Neutrophil (primary cell): ENCODE measurements at regions not wholly inside any gene's neighbourhood (a gene's known extent, or its start where the extent isn't known, plus 50 kb on each side); places are given as distances from the start of the nearest gene placed in this dataset.

Source experiments
- H3K27ac ChIP-seq: fragments of 200-600 bp; sonication (generic); 2 replicates; pipeline ENCODE4 v1.5.1; 2016; ENCODE audit warnings: mild to moderate bottlenecking, moderate library complexity
- H3K27me3 ChIP-seq: fragments of 200-600 bp; sonication (generic); 2 replicates; pipeline ENCODE4 v1.6.0; 2016; ENCODE audit warnings: mild to moderate bottlenecking
- H3K36me3 ChIP-seq: fragments of 200-600 bp; sonication (generic); 2 replicates; pipeline ENCODE4 v1.5.1; 2017
- H3K4me1 ChIP-seq, 2 experiments: fragments of 200-600 bp in 1 of 2; sonication (generic) in 1 of 2; 1 replicate in 1 of 2; 2 replicates in 1 of 2; pipeline versions ENCODE4 v1.5.1 to v1.6.1; 2013 to 2016; ENCODE audit warnings: low read depth in 1 of 2, low read length in 1 of 2, mild to moderate bottlenecking in 1 of 2, moderate library complexity in 1 of 2; ENCODE audit not compliant: control insufficient read depth in 1 of 2, insufficient read depth in 1 of 2
- H3K4me3 ChIP-seq, 2 experiments: fragments of 200-600 bp in 1 of 2; sonication (generic) in 1 of 2; 1 replicate in 1 of 2; 2 replicates in 1 of 2; pipeline ENCODE4 v1.5.1; 2013 to 2016; ENCODE audit warnings: low read depth in 1 of 2, low read length in 1 of 2, mild to moderate bottlenecking in 1 of 2, moderate library complexity in 1 of 2
- H3K9me3 ChIP-seq: fragments of 200-600 bp; sonication (generic); 2 replicates; pipeline ENCODE4 v1.5.1; 2016
- CTCF ChIP-seq: fragments of 200-600 bp; sonication (generic); IDR thresholded peaks from 2 replicates; pipeline ENCODE4 v1.5.1; 2016; ENCODE audit warnings: antibody characterized with exemption

DNA sequence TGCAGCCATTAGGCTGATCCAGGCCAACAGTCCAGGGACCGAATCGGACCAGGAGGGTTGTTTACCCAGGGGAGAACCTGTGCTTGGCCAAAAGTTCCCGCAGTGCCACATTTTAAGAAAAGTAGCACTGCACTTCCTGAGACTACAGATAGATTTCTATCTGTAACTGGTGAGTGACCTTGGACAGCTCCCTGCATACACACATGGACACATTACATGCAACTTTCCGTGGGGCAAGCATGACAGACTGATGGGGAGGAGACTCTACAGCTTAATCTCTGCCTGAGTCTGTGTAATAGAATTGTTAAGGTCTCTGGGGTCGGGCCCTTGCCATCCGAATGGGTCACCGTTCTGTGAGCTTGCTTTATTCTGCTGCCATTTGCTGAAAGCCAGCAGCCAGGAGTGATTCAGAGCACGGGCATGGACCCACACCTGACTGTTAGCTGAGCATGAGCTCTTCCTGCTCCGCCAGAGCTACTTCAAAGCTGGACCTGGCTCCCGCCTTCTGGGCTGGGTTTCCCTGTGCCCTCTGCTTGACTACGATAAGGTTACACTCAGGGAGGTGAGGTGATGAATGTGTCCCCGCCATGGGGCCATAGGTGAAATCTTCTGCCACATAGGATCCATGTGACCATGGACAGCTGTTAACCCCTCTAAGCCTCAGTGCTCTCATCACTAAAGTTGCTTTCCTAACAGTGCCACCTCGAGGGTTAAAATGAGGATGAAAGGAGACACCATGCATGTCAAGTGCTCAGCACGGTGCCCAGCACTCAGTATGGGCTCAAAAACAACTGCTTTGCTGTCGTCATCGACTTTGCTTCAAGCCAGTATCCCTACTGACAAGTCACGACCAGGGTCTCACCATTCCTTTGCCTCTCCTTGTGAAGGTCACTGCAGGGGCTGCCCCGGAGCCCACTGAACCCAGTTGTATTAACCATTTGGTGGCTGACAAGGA is 200.0 kb downstream of the MELK start:
- no peak overlapping the region for H3K27ac ChIP-seq
- no peak overlapping the region for H3K4me3 ChIP-seq
- H3K9me3 ChIP-seq = no peaks in the 10 kb centered on the region
- no peak for TF ChIP-seq CTCF
- H3K36me3 ChIP-seq = no peaks in the 10 kb centered on the region
- peaks cover 55% of the 10 kb centered on the region for H3K27me3 ChIP-seq
- H3K4me1 ChIP-seq = no peaks in the 10 kb centered on the region

DNA sequence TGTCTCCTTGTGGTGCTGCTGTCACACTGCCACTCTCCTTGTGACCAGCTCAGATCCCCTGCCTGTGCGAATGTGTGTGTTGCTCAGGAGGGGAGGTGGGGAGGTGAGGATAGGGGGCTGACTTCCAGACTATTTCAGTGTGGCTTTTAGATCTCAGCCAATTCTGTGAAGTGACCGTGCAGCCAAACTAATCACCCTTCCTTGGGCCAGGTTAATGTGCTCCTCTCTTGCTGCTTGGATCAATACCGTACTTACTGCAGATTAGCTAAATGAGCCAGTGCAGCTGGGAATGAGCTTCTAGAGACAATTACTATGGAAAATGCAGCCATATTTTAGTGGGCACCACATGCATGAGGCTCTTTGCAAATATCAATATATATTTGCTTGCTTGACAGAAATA is 206.0 kb downstream of the MELK start:
- Histone ChIP-seq H3K4me1 (no peaks in the 10 kb centered on the region), H3K4me3 (no peak overlapping the region), H3K27me3 (peaks cover 51% of the 10 kb centered on the region), H3K36me3 (no peaks in the 10 kb centered on the region), H3K27ac (no peak overlapping the region), H3K9me3 (no peaks in the 10 kb centered on the region)
- no peak for TF ChIP-seq CTCF

- Histone ChIP-seq H3K27me3 (peaks cover 49% of the 10 kb centered on the region), H3K27ac (no peak overlapping the region), H3K36me3 (no peaks in the 10 kb centered on the region), H3K9me3 (no peaks in the 10 kb centered on the region), H3K4me1 (no peaks in the 10 kb centered on the region), H3K4me3 (no peak overlapping the region)
- no peak for TF ChIP-seq CTCF
Observed at GRCh38 chr9:36779582-36779981, 206.9 kb downstream of the MELK start.

DNA sequence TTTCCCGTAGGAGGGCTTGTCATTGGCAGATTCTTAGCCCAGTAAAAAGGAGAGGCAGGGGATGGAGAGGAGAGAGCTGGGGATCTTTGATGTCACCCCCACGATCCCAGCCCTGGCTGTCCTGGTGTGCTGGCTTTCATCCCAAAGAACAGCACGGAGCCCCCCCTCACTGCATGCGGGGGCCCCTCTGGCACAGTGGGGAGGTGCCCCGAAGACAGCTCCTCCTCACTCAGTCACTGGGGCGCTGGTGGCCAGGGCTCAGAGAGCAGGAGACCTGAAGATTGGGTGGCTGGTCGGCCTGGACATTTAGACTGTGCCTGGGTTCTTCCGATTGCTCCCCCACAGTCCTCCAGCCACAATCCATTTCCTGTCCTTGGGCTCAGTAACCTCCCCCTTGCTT is 207.5 kb downstream of the MELK start:
- no peaks in the 10 kb centered on the region for H3K36me3 ChIP-seq
- no peak overlapping the region for H3K4me3 ChIP-seq
- no peak for TF ChIP-seq CTCF
- H3K27ac ChIP-seq = no peak overlapping the region
- H3K4me1 ChIP-seq = no peaks in the 10 kb centered on the region
- peaks cover 49% of the 10 kb centered on the region for H3K27me3 ChIP-seq
- H3K9me3 ChIP-seq = no peaks in the 10 kb centered on the region

DNA sequence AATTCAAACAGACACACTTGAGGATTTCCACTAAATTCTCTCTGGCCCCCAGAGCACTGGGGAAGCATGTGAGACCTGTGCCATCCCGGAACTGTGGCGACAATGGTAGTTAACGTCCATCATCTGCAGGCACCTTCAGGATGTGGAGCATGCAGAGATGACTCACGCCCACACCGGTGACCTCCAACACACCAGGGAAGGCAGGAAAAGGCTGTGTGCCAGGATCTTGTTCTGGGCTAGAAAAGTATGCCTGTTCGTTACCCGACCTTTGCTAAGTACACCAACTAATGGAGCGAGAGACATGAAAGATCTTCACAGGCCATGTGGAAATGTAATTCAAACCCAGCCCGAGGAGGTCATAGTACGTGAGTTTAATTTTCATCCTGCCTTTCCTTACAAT is 208.8 kb downstream of the MELK start:
- Histone ChIP-seq H3K4me1 (no peaks in the 10 kb centered on the region), H3K27ac (no peak overlapping the region), H3K36me3 (no peaks in the 10 kb centered on the region), H3K4me3 (no peak overlapping the region), H3K9me3 (no peaks in the 10 kb centered on the region), H3K27me3 (peaks cover 42% of the 10 kb centered on the region)
- TF ChIP-seq CTCF = no peak
